ENCODE measurements at regions not wholly inside any gene's neighbourhood (a gene's known extent, or its start where the extent isn't known, plus 50 kb on each side); places are given as distances from the start of the nearest gene placed in this dataset.

DNA sequence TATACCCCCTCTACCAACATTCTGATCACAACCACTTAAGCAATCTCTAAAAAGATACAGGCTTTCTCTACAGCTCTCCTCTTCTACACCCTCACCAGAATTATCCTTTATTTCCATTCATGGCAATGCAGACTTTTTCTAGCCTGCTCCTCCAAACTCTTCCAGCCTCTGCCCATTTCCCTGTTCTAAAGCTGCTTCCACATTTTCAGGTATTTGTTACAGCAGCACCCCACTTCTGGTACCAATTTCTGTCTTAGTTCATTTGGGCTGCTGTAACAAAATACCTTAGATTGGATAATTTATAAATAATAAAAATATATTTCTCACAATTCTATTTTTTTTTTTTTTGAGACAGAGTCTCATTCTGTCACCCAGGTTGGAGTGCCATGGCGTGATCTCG lies 53.0 kb upstream of the DNAH5 start (continued):
- TF ChIP-seq, protein P1, sequence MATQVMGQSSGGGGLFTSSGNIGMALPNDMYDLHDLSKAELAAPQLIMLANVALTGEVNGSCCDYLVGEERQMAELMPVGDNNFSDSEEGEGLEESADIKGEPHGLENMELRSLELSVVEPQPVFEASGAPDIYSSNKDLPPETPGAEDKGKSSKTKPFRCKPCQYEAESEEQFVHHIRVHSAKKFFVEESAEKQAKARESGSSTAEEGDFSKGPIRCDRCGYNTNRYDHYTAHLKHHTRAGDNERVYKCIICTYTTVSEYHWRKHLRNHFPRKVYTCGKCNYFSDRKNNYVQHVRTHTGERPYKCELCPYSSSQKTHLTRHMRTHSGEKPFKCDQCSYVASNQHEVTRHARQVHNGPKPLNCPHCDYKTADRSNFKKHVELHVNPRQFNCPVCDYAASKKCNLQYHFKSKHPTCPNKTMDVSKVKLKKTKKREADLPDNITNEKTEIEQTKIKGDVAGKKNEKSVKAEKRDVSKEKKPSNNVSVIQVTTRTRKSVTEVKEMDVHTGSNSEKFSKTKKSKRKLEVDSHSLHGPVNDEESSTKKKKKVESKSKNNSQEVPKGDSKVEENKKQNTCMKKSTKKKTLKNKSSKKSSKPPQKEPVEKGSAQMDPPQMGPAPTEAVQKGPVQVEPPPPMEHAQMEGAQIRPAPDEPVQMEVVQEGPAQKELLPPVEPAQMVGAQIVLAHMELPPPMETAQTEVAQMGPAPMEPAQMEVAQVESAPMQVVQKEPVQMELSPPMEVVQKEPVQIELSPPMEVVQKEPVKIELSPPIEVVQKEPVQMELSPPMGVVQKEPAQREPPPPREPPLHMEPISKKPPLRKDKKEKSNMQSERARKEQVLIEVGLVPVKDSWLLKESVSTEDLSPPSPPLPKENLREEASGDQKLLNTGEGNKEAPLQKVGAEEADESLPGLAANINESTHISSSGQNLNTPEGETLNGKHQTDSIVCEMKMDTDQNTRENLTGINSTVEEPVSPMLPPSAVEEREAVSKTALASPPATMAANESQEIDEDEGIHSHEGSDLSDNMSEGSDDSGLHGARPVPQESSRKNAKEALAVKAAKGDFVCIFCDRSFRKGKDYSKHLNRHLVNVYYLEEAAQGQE (IDR thresholded peaks at IDR 0.05): no peak

DNA sequence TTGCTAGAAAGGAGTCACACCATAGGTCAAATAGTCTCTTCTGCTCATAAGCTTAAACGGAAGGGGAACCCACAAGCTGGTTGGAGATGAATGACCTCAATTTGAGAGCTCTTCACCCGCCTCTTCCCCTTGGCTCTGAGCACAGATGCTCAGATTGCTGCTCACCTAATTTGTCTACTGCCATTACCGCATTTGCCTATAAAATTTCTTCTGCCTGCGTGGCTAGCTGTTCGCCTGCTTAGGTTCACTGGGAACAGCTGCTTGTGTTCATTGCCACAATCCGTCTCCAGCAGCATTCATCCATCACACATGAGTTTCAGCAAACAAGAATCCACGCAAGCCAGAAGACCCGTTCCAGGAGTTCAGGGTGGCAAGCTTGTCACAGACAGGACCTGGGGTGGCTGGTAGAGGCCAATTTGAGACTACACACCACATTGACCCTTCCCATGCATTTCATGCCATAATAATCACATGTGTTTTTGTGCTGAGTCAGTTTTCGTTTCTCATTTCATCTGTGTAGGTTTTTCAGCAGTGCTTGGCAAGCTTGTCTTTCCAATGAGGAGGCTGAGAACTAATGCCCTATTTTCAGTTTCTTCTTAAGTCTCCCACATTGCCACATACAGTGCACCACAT lies 50.2 kb upstream of the DNAH5 start:
- Histone ChIP-seq H3K9ac (ENCODE audit: low read depth in 1 of 2, low read length in 2 of 2) (no peak overlapping the region), H3K27me3 (ENCODE audit: control insufficient read depth in 4 of 4, insufficient read depth in 4 of 4, low read length in 3 of 4) (no peaks in the 10 kb centered on the region), H3K9me3 (ENCODE audit: control insufficient read depth in 4 of 4, low read length in 3 of 4) (peaks cover 0 to 4% (median 2%) of the 10 kb centered on the region in 4 donors), H3K27ac (ENCODE audit: low read depth in 1 of 2, low read length in 2 of 2) (no peak overlapping the region), H3K4me1 (ENCODE audit: control insufficient read depth in 4 of 4, insufficient read depth in 4 of 4, low read length in 3 of 4) (no peaks in the 10 kb centered on the region), H3K36me3 (ENCODE audit: control insufficient read depth in 4 of 4, insufficient read depth in 3 of 4, low read depth in 1 of 4, low read length in 3 of 4) (no peaks in the 10 kb centered on the region), H3K4me3 (ENCODE audit: low read depth in 1 of 3, low read length in 3 of 3) (no peak overlapping the region)
- 79% methylated on average over 9 of the region's 9 CpGs for WGBS
- no peak for TF ChIP-seq YY1 (IDR thresholded peaks at IDR 0.05)
- DNase-seq (ENCODE audit: low spot score): no peak
